ENCODE measurements at regions not wholly inside any gene's neighbourhood (a gene's known extent, or its start where the extent isn't known, plus 50 kb on each side); places are given as distances from the start of the nearest gene placed in this dataset.

DNA sequence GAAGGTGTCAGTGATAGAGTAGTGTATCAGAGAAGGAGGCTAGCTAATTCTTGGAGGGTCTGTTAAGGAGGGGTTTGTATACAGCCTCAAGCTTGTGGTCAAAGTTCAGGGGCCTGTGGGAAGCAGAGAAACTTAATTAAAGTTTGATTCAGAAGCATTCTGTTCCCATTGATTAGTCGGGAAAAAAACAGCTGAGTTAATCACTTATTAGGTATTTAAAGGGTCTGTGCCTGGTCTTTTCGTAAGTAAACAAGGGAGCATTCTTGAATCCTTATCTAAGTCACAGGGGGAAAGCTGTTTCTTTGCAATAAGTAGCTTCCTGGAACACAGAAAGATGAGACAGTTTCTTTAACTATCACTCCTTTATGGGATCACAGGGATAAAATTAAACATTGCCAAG is 492.1 kb downstream of the PCDH10 start:
- H3K4me3 ChIP-seq, result no peak overlapping the region
- H3K27ac ChIP-seq, result no peak overlapping the region
- no peak for ATAC-seq (ENCODE audit: insufficient number of reproducible peaks, low FRiP score, low read depth)
- H3K9me3 ChIP-seq, result no peaks in the 10 kb centered on the region
- H3K27me3 ChIP-seq (replicated peaks; ENCODE audit: insufficient read depth), result no peaks in the 10 kb centered on the region
- no peak for DNase-seq (ENCODE audit: low spot score)
- TF ChIP-seq, protein P1, sequence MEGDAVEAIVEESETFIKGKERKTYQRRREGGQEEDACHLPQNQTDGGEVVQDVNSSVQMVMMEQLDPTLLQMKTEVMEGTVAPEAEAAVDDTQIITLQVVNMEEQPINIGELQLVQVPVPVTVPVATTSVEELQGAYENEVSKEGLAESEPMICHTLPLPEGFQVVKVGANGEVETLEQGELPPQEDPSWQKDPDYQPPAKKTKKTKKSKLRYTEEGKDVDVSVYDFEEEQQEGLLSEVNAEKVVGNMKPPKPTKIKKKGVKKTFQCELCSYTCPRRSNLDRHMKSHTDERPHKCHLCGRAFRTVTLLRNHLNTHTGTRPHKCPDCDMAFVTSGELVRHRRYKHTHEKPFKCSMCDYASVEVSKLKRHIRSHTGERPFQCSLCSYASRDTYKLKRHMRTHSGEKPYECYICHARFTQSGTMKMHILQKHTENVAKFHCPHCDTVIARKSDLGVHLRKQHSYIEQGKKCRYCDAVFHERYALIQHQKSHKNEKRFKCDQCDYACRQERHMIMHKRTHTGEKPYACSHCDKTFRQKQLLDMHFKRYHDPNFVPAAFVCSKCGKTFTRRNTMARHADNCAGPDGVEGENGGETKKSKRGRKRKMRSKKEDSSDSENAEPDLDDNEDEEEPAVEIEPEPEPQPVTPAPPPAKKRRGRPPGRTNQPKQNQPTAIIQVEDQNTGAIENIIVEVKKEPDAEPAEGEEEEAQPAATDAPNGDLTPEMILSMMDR (IDR thresholded peaks at IDR 0.05), result no peak
- no peaks in the 10 kb centered on the region for H3K4me1 ChIP-seq (ENCODE audit: control insufficient read depth in 1 of 2, low read depth in 2 of 2)
- H3K36me3 ChIP-seq, result no peaks in the 10 kb centered on the region

DNA sequence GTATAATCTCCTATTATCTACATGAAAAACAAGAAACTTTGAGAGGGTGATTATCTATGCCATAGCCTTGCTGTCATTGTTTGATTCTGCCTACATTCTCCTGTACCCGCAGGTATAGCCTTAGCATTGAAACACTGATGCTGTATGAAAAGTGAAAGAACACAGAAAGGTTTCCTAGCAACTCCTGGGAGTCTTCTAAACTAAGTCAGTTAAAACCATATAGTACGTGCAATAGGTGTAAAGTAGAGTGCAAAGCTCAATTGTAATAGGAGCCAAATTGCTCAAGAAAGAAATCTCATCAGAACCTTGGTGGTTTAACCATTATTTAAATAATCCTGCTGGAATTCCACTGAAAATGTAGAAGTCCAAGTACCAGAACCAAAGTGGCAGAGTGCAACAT is 489.7 kb downstream of the PCDH10 start:
- TF ChIP-seq, protein P1 (IDR thresholded peaks at IDR 0.05), result no peak
- no peak overlapping the region for H3K4me3 ChIP-seq
- ATAC-seq (ENCODE audit: insufficient number of reproducible peaks, low FRiP score, low read depth), result no peak
- H3K27ac ChIP-seq, result no peak overlapping the region
- H3K36me3 ChIP-seq, result no peaks in the 10 kb centered on the region
- no peak for DNase-seq (ENCODE audit: low spot score)
- no peaks in the 10 kb centered on the region for H3K4me1 ChIP-seq (ENCODE audit: control insufficient read depth in 1 of 2, low read depth in 2 of 2)
- no peaks in the 10 kb centered on the region for H3K27me3 ChIP-seq (replicated peaks; ENCODE audit: insufficient read depth)
- no peaks in the 10 kb centered on the region for H3K9me3 ChIP-seq

DNA sequence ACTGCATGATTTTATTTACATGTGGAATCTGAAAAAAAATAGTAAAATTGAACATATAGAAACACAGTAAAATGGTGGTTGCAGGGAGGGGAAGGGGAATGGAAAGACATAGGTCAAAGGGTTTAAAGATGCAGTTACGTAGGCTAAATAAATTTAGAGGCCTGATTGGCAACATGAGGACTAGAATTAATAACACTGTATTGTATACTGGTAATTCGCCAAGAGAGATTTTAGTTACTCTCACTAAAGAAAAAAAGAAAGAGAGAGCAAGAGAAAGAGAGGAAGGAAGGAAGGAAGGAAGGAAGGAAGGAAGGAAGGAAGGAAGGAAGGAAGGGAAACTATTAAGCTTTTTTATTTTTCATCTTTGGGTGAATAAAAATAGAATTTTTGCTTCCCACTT is 488.1 kb downstream of the PCDH10 start:
- H3K9me3 ChIP-seq, result no peaks in the 10 kb centered on the region
- no peaks in the 10 kb centered on the region for H3K27me3 ChIP-seq (replicated peaks; ENCODE audit: insufficient read depth)
- H3K4me3 ChIP-seq, result no peak overlapping the region
- H3K36me3 ChIP-seq, result no peaks in the 10 kb centered on the region
- TF ChIP-seq, protein P1 (IDR thresholded peaks at IDR 0.05), result no peak
- no peak for ATAC-seq (ENCODE audit: insufficient number of reproducible peaks, low FRiP score, low read depth)
- no peak overlapping the region for H3K27ac ChIP-seq
- peaks cover 1 to 5% of the 10 kb centered on the region in 2 donors for H3K4me1 ChIP-seq (ENCODE audit: control insufficient read depth in 1 of 2, low read depth in 2 of 2)
- no peak for DNase-seq (ENCODE audit: low spot score)

DNA sequence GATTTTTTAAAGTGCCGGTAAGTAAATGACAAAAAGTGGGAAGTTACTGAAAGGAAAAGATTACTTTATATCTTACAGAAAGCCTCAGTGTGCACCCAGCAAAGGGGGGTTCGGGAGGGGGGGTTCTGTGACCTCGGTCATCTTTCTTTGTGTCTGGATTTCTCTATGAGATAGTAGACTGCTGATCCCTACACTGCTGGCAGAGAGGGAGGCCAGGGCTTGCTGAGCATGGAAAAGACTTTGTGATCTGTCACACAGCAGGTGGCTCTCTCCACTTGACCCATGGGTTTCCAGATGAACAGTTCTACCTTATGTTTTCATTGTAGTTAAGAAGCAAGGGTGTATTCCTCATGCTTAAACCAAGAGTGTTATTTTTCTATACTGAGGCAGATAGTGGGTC is 475.6 kb downstream of the PCDH10 start:
- DNase-seq (ENCODE audit: low spot score) (no peak), ATAC-seq (ENCODE audit: insufficient number of reproducible peaks, low FRiP score, low read depth) (no peak)
- Histone ChIP-seq H3K27ac (no peak overlapping the region), H3K9me3 (no peaks in the 10 kb centered on the region), H3K27me3 (replicated peaks; ENCODE audit: insufficient read depth) (no peaks in the 10 kb centered on the region), H3K36me3 (no peaks in the 10 kb centered on the region), H3K4me3 (no peak overlapping the region), H3K4me1 (ENCODE audit: control insufficient read depth in 1 of 2, low read depth in 2 of 2) (peaks cover 0 to 8% of the 10 kb centered on the region in 2 donors)
- TF ChIP-seq, protein P1 (IDR thresholded peaks at IDR 0.05), result no peak

DNA sequence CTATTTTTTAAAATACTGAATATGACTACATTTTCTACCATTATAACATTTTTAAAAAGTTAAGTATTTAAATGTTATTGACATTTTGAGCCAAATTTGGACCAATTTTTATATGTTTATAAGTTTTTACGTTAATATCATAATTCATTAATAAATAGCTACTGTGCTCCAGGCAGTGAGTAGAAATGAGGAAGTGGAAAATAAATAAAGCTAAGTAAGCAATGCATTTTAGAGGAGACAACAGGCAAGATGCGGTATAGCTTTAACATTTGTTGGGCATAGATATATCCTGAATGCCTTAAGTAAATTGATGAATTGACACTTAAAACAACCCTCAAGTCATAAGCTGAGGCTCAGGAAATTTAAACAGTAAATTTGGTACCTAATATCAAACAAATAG is 474.8 kb downstream of the PCDH10 start:
- no peak for ATAC-seq (ENCODE audit: insufficient number of reproducible peaks, low FRiP score, low read depth)
- TF ChIP-seq, protein P1 (IDR thresholded peaks at IDR 0.05), result no peak
- Histone ChIP-seq H3K9me3 (no peaks in the 10 kb centered on the region), H3K4me3 (no peak overlapping the region), H3K36me3 (no peaks in the 10 kb centered on the region), H3K4me1 (ENCODE audit: control insufficient read depth in 1 of 2, low read depth in 2 of 2) (peaks cover 0 to 16% of the 10 kb centered on the region in 2 donors), H3K27ac (no peak overlapping the region), H3K27me3 (replicated peaks; ENCODE audit: insufficient read depth) (no peaks in the 10 kb centered on the region)
- DNase-seq (ENCODE audit: low spot score), result no peak

All from thoracic aorta (tissue), 2 donors.